ENCODE measurements at regions not wholly inside any gene's neighbourhood (a gene's known extent, or its start where the extent isn't known, plus 50 kb on each side); places are given as distances from the start of the nearest gene placed in this dataset.

DNA sequence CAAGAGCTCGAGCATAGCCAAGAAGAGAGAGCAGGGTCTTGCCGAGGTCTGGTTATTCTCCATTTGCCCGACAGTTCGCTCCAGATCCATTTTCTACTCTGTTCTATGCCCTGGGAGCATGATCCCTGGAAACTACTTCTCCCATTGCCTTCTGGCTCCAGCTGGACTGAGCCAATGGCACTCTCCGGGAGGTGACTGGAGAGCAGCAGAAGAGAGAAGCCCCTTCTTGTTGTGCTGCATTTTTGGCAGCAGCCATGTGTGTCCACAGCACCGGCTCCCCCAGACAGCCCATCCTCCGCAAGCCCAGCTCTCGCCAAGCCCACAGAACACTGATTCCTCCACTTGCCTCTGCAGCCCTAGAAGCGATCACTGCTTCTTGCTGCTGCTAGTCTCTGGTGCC lies 345.5 kb downstream of the TNS1 start:
- DNase-seq (ENCODE audit: low read depth in 1 of 2, low spot score in 1 of 2), result no peak

DNA sequence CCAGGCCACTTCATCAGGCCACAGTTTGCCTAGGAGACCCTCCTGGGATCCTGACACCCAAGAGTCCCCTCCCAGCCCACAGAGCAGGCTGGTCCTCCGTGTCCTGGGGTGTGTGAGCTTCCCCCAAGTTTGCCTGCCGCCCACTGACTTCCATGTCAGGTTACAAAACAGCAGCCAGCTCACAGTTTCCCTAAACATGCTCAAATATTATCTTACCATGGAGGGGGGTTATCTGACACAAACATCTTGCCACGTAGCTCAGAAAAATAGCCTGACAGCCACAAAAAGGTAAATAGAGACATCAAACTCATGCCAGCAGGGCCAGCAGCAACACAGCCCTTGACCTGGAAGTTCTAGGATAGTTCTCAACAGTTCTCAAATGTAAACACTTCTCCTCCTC lies 346.5 kb downstream of the TNS1 start:
- DNase-seq (ENCODE audit: low read depth in 1 of 2, low spot score in 1 of 2), result no peak

GRCh38 chr2:217655651-217656050 lies 347.1 kb downstream of the TNS1 start:
- no peak for DNase-seq (ENCODE audit: low read depth in 1 of 2, low spot score in 1 of 2)

GRCh38 chr2:217654168-217654567 lies 348.6 kb downstream of the TNS1 start:
- no peak for DNase-seq (ENCODE audit: low read depth in 1 of 2, low spot score in 1 of 2)

- no peak for DNase-seq (ENCODE audit: low read depth in 1 of 2, low spot score in 1 of 2)
Observed at GRCh38 chr2:217652761-217653639, 349.8 kb downstream of the TNS1 start.

GRCh38 chr2:217650716-217651360 lies 352.0 kb downstream of the TNS1 start:
- no peak for DNase-seq (ENCODE audit: low read depth in 1 of 2, low spot score in 1 of 2)

GRCh38 chr2:217650229-217650628 lies 352.6 kb downstream of the TNS1 start:
- DNase-seq (ENCODE audit: low read depth in 1 of 2, low spot score in 1 of 2), result no peak

DNA sequence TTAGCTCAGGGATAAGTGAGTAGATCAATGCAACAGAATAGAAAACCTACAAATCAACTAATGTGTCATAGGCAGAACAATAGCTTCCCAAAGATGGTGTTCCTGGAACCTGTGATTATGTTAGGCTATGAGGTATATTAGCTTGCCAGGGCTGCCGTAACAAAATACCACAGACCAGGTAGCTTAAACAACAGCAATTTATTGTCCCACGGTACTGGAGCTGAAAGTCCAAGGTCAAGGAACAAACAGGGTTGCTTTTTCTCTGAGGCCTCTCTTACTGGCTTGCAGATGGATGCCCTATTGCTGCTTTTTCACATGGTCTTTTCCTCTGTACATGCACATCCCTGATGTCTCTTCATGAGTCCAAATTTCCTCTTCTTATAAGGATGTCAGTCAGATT lies 354.9 kb downstream of the TNS1 start:
- DNase-seq (ENCODE audit: low read depth in 1 of 2, low spot score in 1 of 2), result no peak

GRCh38 chr2:217647226-217647625 lies 355.6 kb downstream of the TNS1 start:
- DNase-seq (ENCODE audit: low read depth in 1 of 2, low spot score in 1 of 2), result no peak

GRCh38 chr2:217645896-217646295 lies 356.9 kb downstream of the TNS1 start:
- DNase-seq (ENCODE audit: low read depth in 1 of 2, low spot score in 1 of 2), result no peak

- no peak for DNase-seq (ENCODE audit: low read depth in 1 of 2, low spot score in 1 of 2)
Observed at GRCh38 chr2:217643789-217644301, 358.9 kb downstream of the TNS1 start.

- no peak for DNase-seq (ENCODE audit: low read depth in 1 of 2, low spot score in 1 of 2)
Observed at GRCh38 chr2:217642944-217643343, 359.9 kb downstream of the TNS1 start.

- DNase-seq (ENCODE audit: low read depth in 1 of 2, low spot score in 1 of 2), result no peak
Observed at GRCh38 chr2:217641960-217642359, 360.8 kb downstream of the TNS1 start.

GRCh38 chr2:217639481-217639880 lies 363.3 kb downstream of the TNS1 start:
- DNase-seq (ENCODE audit: low read depth in 1 of 2, low spot score in 1 of 2), result no peak

GRCh38 chr2:217638533-217638932 lies 364.3 kb downstream of the TNS1 start:
- no peak for DNase-seq (ENCODE audit: low read depth in 1 of 2, low spot score in 1 of 2)

DNA sequence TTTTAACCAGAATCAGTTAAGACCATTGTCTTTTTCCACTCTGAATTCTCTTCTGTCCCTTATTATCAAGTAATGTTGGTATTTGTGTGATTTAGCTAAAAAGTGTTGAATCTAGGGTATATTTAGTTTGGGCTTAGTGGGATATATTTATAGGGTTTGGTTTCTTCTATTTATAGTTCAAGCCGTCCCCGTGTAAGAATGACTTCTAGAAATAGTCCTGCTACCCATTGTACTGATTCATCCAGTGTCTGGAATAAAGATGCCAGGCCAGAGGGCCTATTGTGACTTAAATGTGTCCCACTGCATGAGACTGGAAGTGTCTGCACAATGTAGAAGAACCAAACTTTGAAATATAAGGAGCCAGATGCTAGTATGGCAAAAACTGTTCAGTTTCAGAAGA lies 364.8 kb downstream of the TNS1 start:
- DNase-seq (ENCODE audit: low read depth in 1 of 2, low spot score in 1 of 2), result no peak

DNA sequence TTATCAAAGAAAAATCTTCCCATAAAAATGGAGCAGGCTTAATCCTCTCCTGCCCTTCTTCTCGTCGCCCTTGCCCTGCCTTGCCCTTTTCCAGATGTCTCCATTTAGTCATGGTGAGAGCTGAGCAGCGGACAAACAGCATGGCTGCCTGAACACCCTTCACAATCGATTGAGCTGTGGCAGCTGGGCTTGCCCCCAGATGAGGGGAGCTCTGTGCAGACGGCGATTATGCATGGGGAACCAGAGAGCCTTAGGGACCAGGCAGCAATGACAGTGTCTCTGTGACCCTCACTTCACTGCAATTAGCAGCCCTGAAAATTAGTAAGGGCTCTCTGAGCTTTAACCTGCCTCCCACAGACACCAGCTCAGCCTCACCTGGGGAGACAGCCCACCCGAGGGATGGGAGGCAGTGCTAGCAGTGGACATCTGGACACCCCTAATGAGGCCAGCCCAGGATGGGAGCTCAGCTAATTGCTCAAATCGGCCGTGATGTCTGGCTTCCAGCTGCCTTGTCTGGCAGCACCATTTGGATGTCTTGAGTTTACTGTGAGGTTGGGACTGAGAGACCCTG lies 365.7 kb downstream of the TNS1 start:
- DNase-seq (ENCODE audit: low read depth in 1 of 2, low spot score in 1 of 2), result no peak

DNA sequence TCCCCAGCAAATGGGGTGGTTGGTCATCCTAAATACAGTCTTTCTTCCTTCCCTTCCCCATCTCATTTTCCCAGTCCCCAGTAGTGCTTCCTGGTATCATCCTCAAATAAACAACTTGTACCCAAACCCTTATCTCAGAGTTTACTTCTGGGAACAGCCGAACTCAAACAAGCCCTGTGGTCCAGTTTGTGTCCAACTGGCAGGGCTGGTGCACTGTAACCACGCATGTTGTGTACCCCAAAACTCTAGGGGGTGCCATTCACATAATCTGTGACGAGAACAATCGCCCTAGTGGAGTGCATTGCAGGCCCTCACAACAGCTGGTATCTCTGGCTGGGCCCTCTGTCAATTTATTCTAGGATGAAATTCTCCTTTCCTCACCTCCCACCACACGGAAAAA lies 366.2 kb downstream of the TNS1 start:
- DNase-seq (ENCODE audit: low read depth in 1 of 2, low spot score in 1 of 2), result no peak

DNA sequence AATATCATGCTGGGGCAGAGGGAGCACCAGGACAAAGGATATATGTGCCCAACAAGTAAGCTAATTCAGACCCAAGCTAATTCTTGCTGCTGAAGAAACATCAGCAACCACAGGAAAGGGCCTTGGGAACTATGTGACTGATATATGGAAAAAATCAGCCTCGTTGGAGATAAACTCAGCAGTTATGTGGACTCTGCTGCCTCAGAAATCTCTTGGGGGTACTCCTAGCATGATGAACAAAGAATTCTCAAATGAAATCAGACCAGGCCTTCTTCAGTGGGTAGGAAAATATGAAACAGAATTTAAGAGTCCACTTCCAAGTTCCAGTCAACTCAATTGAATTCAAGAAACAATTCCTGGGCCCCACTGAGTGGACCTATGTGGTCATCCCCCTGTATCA lies 367.9 kb downstream of the TNS1 start:
- DNase-seq (ENCODE audit: low read depth in 1 of 2, low spot score in 1 of 2), result no peak

- no peak for DNase-seq (ENCODE audit: low read depth in 1 of 2, low spot score in 1 of 2)
Observed at GRCh38 chr2:217632043-217632442, 370.8 kb downstream of the TNS1 start.

DNA sequence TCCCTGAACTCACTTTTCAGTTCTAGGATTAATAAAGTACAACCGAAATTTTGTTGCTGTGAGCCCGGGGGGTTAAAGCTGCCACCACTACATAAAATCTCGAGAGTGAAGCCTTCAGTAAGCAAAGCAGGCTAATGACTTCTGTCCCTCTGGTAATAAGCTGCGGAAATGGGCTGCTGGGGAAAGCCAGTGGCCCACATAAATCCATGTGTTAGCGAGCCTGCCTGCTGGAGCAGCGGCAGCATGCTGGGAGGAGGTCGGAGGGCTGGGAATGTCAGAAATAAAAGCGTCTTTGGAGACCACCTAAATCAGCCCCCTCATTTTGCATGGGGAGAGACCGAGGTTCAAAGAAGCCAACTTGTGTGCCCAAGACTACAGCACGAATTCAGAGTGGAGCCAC lies 371.7 kb downstream of the TNS1 start:
- DNase-seq (ENCODE audit: low read depth in 1 of 2, low spot score in 1 of 2), result no peak

- no peak for DNase-seq (ENCODE audit: low read depth in 1 of 2, low spot score in 1 of 2)
Observed at GRCh38 chr2:217629347-217629746, 373.4 kb downstream of the TNS1 start.

All from activated T-helper 1 cell treated with anti-CD3 and anti-CD28 coated beads, Interleukin-2, amount 50 U/mL, for 16 hours (primary cell).